Ecto neural progenitor cell (in vitro differentiated cells): ENCODE measurements at regions not wholly inside any gene's neighbourhood (a gene's known extent, or its start where the extent isn't known, plus 50 kb on each side); places are given as distances from the start of the nearest gene placed in this dataset.
"Not testable (repeated sequence)": the region's sequence is repeated elsewhere in the genome, so short reads cannot be mapped to it uniquely, and the experiment has no call there.

ENCODE experiments used
- DNase-seq: peaks from one replicate; pipeline ENCODE4 v3.0.0-alpha.2; 2018; ENCODE audit warnings: low spot score

DNA sequence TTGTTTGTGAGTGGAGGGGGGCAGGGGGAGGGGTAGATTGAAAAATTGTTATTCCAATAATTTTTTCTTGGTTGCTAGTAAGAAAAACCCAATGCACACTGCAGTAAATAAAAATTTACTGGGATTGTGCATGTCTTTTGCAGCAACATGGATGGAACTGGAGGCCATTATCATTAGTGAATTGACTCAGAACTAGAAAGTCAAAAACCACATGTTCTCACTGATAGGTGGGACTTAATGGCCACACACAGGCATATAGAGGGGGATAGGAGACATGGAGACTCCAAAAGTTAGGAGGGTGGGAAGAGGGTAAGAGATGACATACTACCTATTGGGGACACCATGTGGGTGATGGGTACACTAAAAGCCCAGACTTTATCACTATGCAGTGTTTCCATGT is 67.2 kb downstream of the BUB3 start:
- no peak for DNase-seq

DNA sequence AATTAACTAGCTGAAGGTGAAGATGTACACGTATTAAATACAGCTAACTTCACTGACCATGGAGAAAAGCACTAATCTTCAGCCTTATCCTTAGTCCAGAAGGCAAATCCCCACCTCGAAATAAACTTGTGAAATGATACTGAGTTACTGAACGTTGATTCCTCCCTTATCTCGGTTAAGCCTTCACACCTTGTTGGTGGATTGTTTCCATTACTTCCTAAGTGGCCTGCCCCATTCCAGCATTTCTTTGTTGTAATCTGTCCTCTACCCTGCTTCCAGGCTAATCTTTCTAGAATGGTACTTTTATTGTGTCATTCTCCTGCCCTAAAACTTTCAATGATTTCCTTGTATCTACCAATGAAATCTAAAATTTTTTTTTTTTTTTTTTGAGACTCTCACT is 68.6 kb downstream of the BUB3 start:
- no peak for DNase-seq

DNA sequence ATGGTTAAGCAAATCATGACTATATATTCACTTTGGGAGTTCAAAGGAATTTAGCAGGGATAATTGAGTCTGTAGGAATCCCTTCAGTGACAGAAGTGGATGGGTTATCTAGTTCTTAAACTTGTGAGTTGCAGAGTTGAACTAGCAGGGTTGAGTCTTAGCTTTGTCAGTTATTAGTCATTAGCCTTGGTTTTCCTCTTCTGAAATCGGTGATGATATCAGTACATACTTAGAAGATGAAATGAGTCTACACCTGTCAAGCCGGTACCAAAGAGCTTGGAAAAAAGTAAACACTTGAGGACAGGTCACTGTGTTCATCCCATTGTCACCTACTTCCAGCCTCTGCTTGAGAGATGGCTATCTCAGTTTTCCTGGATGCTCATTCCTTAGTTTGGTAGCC is 73.5 kb downstream of the BUB3 start:
- DNase-seq = no peak

DNA sequence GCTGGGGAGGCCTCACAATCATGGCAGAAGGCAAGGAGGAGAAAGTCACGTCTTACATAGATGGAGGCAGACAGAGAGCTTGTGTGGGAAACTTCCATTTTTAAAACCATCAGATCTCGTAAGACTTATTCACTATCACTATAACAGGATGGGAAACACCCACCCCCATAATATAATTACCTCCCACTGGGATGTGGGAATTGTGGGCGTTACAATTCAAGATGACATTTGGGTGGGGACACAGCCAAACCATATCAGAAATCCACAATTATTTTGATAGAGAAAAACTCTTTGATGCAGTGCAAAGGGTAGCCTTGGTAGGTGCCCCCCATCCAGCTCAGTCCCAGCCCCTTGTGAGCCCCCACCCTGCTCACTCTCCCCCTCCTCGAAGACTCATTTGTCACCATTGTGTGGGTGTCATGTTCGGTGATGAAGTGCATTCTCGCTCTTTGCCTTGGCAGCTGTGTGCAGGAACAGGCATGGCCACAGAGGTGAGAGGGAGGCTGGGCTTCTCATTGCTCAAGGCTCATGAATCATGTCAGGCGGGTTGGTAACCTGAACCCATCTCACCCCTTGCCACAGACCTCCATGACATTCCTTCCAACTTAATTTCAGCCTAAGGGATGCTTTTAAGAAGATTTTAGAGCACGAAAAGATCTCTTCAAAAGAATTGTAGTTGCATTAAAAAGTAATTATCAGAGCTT is 75.9 kb downstream of the BUB3 start:
- DNase-seq = no peak

DNA sequence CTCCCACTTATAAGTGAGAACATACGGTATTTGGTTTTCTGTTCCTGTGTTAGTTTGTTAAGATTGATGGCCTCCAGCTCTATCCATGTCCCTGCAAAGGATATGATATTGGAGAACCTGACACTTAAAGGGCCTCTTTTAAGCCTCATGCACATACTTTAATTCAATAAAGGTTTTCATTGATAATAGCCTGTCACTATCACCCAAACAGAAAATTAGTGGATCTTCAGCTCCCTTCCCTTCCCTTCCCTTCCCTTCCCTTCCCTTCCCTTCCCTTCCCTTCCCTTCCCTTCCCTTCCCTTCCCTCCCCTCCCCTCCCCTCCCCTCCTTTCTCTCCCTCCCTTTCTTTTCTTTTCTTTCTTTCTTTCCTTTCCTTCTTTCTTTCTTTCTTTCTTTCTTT is 78.7 kb downstream of the BUB3 start:
- DNase-seq = not testable (repeated sequence)

DNA sequence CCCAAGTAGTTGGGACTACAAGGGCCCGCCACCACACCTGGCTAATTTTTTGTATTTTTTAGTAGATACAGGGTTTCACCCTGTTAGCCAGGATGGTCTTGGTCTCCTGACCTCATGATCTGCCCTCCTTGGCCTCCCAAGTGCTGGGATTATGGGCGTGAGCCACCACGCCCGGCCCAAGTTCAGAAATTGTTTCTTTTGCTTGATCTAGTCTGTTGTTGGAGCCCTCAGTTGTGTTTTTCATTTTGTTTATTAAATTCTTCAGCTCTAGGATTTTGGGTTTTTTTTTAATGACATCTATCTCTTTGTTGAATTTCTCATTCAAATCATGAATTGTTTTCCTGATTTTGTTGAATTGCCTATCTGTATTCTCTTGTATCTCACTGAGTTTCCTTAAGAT is 80.8 kb downstream of the BUB3 start:
- not testable (repeated sequence) for DNase-seq

DNA sequence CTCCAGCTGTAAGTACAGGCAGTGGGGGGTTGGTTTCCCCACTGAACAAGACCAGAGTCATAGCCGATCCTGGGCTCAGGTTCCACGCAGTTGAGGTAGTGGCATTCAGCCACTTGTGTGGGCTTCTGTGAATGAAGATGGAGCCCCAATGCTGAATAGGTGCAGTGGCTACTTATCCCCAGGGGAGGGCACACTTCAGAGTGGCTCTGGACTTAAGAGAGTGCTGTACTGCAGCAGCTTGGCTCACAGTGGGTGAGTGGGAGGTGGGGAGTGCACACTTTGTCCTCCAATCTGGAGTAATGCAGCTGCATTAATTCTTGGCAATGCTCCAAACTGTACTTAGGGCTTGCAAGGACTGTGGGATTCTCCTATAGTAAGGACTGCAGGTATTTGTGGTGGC is 81.9 kb downstream of the BUB3 start:
- no peak for DNase-seq

DNA sequence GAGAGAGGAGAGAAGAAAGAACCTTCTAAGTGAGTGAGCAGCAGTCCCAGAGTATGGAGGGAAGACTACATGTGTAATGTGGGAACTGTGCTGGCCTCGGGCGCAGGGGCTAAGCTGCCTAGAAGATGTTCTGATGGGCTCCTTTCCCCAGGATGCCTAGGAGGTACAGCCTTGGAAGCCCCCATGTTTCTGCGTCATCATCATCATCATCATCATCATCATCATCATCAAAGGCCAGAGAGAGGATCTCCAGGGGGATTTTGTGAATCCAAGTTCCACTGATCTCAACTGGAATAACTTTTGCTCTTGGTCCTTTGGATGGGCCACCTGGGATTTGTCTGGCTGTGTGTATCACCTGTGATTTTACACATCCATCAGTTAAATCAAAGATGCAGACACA is 86.0 kb downstream of the BUB3 start:
- no peak for DNase-seq

DNA sequence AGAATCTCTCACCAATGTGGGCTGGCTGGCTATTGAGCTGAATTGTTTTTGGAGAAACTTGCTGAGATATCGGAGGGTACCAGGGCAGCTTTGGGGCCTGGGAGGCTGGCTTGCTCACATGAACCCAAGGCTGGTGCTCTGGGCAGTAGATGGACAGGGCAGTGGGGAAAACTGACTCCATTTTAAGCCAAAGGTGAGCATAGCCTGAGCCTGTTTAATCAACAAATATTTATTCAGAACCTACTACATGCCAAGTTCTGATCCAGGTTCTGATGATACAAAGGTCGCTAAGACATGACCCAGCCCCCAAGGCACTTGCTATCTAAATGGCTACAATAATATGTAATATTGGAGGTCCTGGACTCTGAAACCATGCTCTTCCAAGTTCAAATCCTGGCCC is 86.6 kb downstream of the BUB3 start:
- DNase-seq = no peak

DNA sequence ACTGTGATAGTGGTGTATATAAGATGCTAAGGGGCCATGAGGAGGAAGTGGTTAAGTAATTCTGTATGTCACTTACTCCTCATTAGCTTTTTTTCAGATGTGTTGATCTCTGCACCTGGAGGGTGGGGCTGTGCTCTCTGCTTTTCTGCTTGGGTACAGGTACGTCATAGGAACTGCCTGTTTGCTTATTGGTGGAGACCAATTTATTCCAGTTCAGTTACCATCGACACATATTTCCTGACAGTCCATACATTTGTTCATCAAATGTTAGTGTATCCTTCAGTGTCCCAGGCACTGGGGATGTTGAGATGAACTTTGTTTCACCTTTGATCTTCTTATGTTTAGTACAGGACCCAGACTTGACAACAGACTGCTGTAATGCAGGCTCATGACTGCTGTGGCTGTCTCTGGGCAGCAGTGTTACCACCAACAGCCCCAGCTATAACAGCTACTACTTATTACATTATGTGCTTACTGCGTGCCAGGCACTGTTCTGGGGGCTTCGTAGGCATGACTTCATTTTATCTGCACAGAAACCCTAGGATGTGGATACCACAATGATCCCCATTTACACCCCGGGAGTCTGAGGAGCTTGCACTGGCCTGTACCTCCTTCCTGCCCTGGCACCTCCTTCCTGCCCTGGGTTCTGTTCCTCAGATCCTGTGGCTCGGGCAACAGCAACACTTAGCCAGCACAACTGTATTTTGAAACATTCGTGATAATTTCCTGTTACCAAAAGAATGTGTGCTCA is 87.4 kb downstream of the BUB3 start:
- no peak for DNase-seq

DNA sequence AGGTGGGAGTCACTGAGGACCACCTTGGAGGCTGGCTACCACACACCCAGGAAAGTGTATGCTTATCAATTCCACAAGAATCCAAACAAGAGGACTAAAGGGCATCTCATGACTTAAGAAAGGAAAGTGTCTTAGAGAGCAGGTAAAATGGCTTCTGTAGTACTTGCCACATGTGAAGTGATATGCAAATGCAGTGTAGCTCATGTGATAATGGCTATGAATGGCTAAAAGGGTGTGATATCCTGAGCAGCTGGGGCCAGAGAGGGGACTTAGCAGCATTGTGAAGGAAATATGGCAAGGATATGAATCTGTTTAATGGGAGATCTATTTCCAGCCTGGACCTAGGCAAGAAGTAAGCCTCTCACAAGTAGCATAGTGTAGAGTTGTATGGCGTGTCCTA is 90.5 kb downstream of the BUB3 start:
- DNase-seq = no peak

DNA sequence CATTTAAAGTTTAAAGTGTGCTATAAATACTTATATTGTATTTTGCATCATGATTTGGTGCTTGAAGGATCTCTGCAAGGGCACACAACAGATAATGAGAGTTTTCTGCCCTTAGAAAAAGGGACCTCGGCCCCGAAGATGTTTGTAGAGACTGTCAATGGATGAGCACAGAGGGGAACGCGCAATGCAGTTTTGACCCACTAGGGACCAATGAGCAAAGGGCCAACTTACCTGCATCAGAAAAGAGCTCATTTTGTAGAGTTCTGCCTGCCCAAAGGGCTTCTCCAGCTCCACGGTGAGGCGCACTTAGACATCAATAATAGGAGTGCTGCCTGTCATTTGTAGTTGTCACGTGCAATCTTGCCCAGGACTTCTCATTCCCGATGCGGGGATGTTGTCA is 91.1 kb downstream of the BUB3 start:
- no peak for DNase-seq

DNA sequence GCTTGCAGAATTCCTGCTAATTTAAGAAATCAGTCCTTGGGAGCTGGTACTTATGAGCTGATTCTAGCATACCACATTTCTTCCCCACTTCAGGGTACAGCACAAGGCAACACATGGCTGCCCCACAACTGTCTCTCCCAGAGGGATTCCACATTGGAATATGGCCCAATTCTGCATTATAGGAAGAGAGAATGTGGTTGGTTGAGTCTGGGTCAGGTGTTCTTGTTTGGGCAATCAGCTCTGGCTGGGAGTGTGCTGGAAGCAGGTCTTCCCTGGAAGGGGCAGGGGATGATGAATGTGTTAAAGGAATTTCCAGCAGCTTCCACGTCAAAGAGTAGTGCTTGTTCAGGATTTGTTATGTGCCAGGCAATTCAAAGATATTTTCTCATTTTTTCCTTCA is 95.7 kb downstream of the BUB3 start:
- no peak for DNase-seq

DNA sequence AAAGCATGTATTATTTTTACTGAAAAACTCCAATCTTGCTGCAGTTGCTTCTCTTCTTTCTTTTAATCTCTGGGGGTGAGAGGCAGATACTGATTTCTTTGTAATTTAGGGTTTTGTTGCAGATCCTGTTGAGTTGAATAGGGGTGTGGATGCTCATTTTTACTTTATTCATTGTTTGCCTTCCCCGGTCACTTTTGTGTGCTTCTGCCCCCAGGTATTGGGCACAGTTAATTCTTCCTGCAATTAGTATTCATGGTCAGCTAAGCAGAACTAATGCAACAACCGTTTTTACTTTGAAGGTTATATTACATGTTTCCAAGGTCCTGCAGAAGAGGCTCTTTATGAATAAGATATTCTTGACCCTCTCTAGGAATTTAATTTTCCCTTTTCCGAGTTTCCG is 96.4 kb downstream of the BUB3 start:
- DNase-seq = no peak

DNA sequence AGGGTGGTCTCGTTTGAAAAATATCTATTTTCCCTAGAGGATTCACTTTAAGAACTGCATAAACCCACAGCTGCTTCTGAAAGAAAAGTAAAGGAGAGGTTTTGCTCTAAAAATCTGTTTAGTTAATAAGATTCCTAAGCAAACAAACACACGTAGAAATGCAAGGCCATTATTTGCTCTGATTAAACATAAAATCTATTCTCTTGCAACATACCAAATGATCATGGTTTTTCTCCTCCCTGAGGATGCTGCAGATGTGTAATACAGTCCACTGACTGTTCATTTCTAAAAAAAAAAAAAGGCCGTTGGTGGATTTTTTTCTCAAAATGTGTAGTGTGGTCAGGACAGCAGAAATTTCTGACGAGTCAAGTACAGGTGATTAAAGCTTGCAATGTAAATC is 98.6 kb downstream of the BUB3 start:
- DNase-seq = no peak

DNA sequence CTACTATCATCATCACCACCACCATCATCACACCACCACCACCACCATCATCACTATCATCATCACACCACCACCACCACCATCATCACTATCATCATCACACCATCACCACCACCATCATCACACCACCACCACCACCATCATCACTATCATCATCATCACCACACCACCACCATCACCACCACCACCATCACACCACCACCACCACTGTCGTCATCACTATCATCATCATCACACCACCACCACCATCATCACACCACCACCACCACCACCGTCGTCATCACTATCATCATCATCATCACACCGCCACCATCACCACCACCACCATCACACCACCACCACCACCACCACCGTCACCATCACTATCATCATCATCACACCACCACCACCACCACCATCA is 100.1 kb downstream of the BUB3 start:
- DNase-seq = not testable (repeated sequence)

DNA sequence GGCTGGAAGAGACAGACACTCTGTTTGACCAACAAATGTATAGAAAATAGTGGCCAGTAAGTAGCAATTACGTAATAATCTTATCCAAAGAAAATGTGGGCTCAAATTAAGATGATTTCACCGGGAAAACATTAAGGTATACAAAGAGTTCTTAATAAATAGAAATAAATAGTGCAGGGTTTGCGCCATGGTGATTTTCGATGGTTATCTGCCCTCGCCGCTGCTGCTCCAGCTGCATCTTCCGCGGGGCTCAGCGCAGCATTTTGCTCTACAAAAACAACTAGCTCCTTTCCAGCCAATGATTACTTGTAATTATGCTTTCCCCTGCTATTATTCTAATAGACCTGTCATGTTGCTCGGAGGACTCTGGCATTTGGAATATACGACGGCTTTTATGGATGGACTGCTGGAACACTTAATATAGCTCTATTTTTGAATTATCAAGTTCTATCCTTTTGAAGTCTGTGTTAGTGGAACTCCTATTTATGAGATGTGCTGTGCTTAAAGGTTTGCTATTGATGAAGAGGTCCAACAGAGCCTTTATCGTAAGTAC is 103.8 kb downstream of the BUB3 start:
- no peak for DNase-seq

DNA sequence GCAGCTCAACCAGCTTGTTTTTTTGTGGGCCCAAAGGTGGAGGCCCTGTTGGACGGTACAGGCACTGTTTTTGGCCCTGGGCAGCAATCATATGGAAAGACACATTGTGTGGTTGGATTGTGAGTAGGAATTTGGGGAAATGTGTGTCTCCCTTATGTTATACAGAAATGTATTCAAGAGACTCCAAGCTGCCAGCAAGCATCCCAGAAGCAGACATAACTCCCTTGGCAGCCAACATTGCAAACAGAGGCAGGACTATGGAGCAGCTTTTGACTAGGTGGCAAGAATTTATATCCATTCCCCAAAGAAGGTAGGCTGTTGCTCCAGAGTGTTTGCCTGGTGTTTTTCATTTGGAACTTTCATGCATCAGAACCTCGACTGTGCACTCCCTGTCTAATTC is 104.9 kb downstream of the BUB3 start:
- DNase-seq = no peak

DNA sequence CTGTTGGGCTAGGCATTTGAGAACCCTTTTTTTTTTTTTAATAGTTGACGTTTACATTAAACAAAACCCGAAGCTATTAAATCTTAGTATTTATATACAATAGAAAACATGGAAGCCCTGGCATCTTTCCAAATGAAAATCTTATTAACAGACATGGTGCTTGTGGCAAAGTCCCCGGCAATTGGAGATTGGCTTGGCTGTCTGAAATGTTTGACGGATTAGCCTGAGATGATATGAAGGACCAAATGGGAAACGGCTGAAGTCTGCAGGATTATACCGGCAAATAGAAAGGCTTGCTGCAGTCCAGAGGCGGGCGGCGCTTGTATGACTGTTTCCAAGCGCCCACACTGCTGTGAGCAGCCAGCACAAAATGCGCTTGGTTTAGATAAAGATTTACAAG is 105.6 kb downstream of the BUB3 start:
- no peak for DNase-seq

DNA sequence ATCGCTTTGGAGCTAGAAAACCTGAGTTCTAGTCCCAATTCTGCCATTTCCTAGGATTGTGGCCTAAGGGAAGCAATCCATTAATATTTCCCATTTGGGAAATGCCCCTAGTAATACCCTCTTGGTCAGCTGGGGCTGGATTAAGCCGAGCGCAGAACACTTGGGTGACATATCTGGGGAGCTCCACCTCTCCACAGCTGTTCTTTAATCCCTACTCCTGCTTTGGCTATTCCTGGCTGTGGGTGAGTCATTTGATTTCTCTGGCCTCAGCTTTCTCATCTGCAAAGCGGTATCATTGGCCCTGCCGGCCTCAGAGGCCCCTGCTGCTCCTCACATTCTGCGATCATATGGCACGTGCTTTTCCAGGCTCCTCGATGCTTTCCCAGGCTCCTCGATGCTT is 108.3 kb downstream of the BUB3 start:
- DNase-seq = no peak

DNA sequence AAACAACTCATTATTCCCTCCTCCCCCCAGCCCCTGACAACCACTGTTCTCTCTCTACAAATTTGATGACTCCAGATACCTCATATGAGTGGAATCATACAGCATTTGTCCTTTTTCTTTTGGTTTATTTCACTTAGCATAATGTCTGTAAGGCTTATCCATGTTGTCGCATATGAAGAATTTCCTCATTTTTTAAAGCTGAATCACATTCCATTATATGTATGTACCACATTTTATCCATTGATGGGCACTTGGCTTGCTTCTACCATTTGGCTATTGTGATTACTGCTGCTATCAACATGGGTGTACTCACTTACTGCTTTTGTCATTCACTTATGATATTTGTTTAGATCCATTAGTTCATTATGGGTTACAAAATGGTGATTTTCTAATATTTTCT is 112.8 kb downstream of the BUB3 start:
- no peak for DNase-seq

DNA sequence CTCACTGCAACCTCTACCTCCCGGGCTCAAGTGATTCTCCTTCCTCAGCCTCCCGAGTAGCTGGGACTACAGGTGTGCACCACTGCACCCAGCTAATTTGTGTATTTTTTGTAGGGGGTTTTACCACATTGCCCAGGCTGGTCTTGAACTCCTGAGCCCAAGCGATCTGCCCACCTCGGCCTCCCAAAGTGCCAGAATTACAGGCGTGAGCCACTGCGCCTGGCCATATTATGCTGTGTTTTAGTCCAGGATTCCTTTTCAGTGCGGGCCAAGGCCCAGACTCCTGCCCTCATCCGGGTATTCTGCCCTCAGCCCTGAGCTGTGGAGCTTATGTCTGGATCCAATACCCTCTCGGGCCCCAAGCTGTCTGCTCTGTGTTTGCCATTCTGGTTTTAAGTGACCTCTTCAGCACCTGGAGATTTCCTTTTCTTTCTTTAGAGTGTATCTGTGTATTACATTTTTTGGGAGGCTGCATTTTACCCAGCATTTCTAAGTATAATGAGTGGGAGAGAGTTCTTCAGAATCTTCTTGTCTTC is 114.9 kb downstream of the BUB3 start:
- no peak for DNase-seq

DNA sequence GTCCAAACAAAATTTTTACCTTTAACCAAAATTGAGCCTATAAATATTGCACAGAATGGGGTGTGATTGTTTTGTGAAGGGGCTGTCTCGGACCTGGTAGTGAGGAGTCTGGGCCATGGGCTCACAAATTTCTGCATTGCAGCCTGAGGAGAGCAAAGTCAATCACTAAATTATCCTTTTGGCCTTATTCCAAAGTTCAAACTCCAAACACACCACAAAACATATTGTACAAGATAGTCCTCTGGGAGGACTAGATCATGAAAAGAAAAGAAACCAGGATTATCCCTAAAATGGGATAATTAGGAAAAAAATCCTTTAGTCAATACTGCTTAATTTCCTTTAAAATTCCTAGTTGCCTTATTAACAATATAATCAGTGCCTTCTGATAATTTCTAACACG is 115.5 kb downstream of the BUB3 start:
- DNase-seq = no peak
